ENCODE measurements at regions not wholly inside any gene's neighbourhood (a gene's known extent, or its start where the extent isn't known, plus 50 kb on each side); places are given as distances from the start of the nearest gene placed in this dataset.

- H3K27ac Mint-ChIP-seq: no peak overlapping the region
- TF ChIP-seq GTF2I (CRISPR knock-in tag; conservative IDR thresholded peaks at IDR 0.05) (no peak), GABPB1 (CRISPR knock-in tag; IDR thresholded peaks at IDR 0.05) (no peak), FOXK1 (CRISPR knock-in tag; IDR thresholded peaks at IDR 0.05) (no peak), SMAD4 (CRISPR knock-in tag; IDR thresholded peaks at IDR 0.05) (no peak), ZNF512 (CRISPR knock-in tag; IDR thresholded peaks at IDR 0.05; ENCODE audit: borderline replicate concordance) (no peak), FOXP4 (CRISPR knock-in tag; IDR thresholded peaks at IDR 0.05) (no peak), ZNF219 (CRISPR knock-in tag; IDR thresholded peaks at IDR 0.05; ENCODE audit: borderline replicate concordance) (no peak), SOX15 (CRISPR knock-in tag; IDR thresholded peaks at IDR 0.05) (no peak), GRHL2 (CRISPR knock-in tag; IDR thresholded peaks at IDR 0.05; ENCODE audit: insufficient replicate concordance, severe bottlenecking) (no peak), IRF1 (CRISPR knock-in tag; IDR thresholded peaks at IDR 0.05) (no peak), CDX4 (CRISPR knock-in tag; IDR thresholded peaks at IDR 0.05; ENCODE audit: borderline replicate concordance) (no peak), ZMAT4 (CRISPR knock-in tag; IDR thresholded peaks at IDR 0.05) (no peak), AFF4 (CRISPR knock-in tag; IDR thresholded peaks at IDR 0.05; ENCODE audit: borderline replicate concordance) (no peak), ZNF317 (CRISPR knock-in tag; IDR thresholded peaks at IDR 0.05; ENCODE audit: borderline replicate concordance, low read depth) (no peak), SP1 (CRISPR knock-in tag; conservative IDR thresholded peaks at IDR 0.05) (no peak), PRRX2 (CRISPR knock-in tag; IDR thresholded peaks at IDR 0.05) (no peak), TEAD1 (CRISPR knock-in tag; IDR thresholded peaks at IDR 0.05) (no peak), ESRRA (CRISPR knock-in tag; IDR thresholded peaks at IDR 0.05; ENCODE audit: borderline replicate concordance) (no peak), NR1H2 (CRISPR knock-in tag; IDR thresholded peaks at IDR 0.05) (no peak)
- H3K36me3 Mint-ChIP-seq: 0 out of 2 replicates have a peak, but pooled peaks cover 2% of the 10 kb centered on the region
- ChIA-PET POLR2A (no interaction called here), CTCF (no interaction called here)
- DNase-seq (ENCODE audit: low spot score) (no peak), ATAC-seq (peak; percentile 66)
- peaks cover 3% of the 10 kb centered on the region; the same call in 1 of the 2 replicates for H3K27me3 Mint-ChIP-seq (ENCODE audit: low read depth)
- 0 out of 2 replicates have a peak, but pooled peaks cover 9% of the 10 kb centered on the region for H3K4me1 Mint-ChIP-seq
- H3K9me3 Mint-ChIP-seq: peaks cover 3% of the 10 kb centered on the region; the same call in 1 of the 2 replicates
- H3K4me3 Mint-ChIP-seq: no peak overlapping the region
Observed at GRCh38 chr13:106786006-106786563, 218.1 kb upstream of the ARGLU1 start.
